ENCODE measurements at regions not wholly inside any gene's neighbourhood (a gene's known extent, or its start where the extent isn't known, plus 50 kb on each side); places are given as distances from the start of the nearest gene placed in this dataset.
"Not testable (repeated sequence)": the region's sequence is repeated elsewhere in the genome, so short reads cannot be mapped to it uniquely, and the experiment has no call there.

DNA sequence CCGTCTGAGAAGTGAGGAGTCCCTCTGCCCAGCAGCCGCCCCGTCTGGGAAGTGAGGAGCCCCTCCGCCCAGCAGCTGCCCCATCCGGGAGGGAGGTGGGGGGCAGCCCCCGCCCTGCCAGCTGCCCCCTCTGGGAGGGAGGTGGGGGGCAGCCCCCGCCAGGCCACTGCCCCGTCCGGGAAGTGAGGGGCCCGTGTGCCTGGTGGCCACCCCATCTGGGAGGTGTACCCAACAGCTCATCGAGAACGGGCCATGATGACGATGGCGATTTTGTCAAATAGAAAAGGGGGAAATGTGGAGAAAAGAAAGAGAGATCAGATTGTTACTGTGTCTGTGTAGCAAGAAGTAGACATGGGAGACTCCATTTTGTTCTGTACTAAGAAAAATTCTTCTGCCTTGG, 208.8 kb downstream of the KDM5D start:
- not testable (repeated sequence) for H3K36me3 ChIP-seq (ENCODE audit: control insufficient read depth in 1 of 2, insufficient read depth in 2 of 2, low read length in 2 of 2); H3K4me1 ChIP-seq (ENCODE audit: control insufficient read depth in 1 of 2, insufficient read depth in 2 of 2, low read length in 2 of 2); H3K4me3 ChIP-seq (ENCODE audit: low read depth in 1 of 2, low read length in 2 of 2); H3K27me3 ChIP-seq (ENCODE audit: low read depth, low read length); H3K9me3 ChIP-seq (ENCODE audit: control insufficient read depth in 1 of 2, low read length in 2 of 2); H3K27ac ChIP-seq (ENCODE audit: low read length)

- Histone ChIP-seq H3K4me1 (ENCODE audit: control insufficient read depth in 1 of 2, insufficient read depth in 2 of 2, low read length in 2 of 2) (no peaks in the 10 kb centered on the region), H3K27ac (ENCODE audit: low read length) (no peak overlapping the region), H3K4me3 (ENCODE audit: low read depth in 1 of 2, low read length in 2 of 2) (no peak overlapping the region), H3K36me3 (ENCODE audit: control insufficient read depth in 1 of 2, insufficient read depth in 2 of 2, low read length in 2 of 2) (no peaks in the 10 kb centered on the region), H3K9me3 (ENCODE audit: control insufficient read depth in 1 of 2, low read length in 2 of 2) (no peaks in the 10 kb centered on the region), H3K27me3 (ENCODE audit: low read depth, low read length) (no peaks in the 10 kb centered on the region)
Measured at GRCh38 chrY:19521976-19522375, 222.6 kb downstream of the KDM5D start.

DNA sequence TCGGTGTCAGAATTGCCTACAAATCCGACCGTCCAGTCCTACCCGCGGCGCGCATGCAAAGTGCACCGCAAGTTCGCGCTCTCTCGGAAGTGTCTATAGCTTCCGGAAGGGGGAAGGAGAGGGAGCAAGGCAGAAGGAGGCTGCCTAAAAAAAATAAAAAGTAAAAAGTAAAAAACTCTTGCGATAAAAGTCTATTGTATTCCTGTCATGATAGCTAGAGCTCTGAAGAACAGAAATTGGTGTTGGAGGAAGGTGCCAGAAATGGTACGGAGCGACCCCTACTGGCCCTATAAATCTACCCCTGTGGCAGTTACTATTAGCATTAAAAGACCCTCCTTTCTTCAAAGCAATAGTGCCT, 241.5 kb downstream of the KDM5D start:
- no peaks in the 10 kb centered on the region for H3K36me3 ChIP-seq (ENCODE audit: control insufficient read depth in 1 of 2, insufficient read depth in 2 of 2, low read length in 2 of 2)
- no peaks in the 10 kb centered on the region for H3K4me1 ChIP-seq (ENCODE audit: control insufficient read depth in 1 of 2, insufficient read depth in 2 of 2, low read length in 2 of 2)
- no peaks in the 10 kb centered on the region for H3K9me3 ChIP-seq (ENCODE audit: control insufficient read depth in 1 of 2, low read length in 2 of 2)
- no peak overlapping the region for H3K27ac ChIP-seq (ENCODE audit: low read length)
- H3K27me3 ChIP-seq (ENCODE audit: low read depth, low read length), result no peaks in the 10 kb centered on the region
- H3K4me3 ChIP-seq (ENCODE audit: low read depth in 1 of 2, low read length in 2 of 2), result peak overlapping the region; percentile 7 to 14

DNA sequence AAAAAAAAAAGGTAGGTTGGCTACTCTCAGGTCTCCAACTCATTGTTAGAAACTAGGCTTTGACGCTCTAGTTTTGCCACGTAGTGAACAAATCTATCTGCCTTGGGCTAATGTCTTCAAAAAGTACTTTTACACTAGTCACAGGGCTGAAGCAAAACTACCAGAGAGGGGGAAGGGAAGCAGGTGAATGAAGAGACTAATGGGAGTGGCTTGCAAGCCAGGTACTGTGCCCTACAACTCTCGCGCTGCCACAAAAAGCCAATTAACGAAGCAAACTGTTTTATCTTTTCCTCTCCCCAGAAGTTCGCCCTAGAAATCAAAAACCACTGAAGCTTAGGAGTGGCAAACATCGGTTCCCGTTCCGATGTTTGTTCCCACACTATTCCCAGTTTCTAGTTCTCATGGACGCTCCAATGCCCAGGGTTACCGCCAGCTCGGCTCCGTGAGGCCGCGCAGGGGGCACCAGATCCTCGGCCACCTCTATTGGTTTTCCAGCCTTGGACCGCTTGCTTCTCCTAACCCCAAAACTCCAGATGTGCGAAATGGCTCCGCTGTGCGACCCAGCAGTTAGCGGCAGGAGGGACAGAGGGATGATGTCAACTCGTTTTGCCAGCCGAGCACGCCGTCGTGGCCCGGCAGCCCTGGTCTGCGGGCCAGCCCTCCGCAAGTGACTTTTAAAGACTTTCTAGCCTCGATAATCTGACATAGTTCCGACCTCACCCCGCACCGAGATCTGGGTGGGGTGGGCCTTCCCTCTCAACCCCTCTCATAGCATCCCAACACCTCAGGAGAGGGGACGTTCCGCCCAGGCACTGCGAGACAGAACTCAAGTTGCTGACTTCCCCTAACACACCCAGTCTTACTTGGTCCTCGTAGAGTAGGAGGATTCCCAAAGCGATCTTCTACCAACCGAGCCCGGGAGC, 242.1 kb downstream of the KDM5D start:
- H3K36me3 ChIP-seq (ENCODE audit: control insufficient read depth in 1 of 2, insufficient read depth in 2 of 2, low read length in 2 of 2), result no peaks in the 10 kb centered on the region
- H3K27me3 ChIP-seq (ENCODE audit: low read depth, low read length), result no peaks in the 10 kb centered on the region
- H3K27ac ChIP-seq (ENCODE audit: low read length), result no peak overlapping the region
- no peaks in the 10 kb centered on the region for H3K4me1 ChIP-seq (ENCODE audit: control insufficient read depth in 1 of 2, insufficient read depth in 2 of 2, low read length in 2 of 2)
- H3K4me3 ChIP-seq (ENCODE audit: low read depth in 1 of 2, low read length in 2 of 2), result peak overlapping the region; percentile 7 to 14
- H3K9me3 ChIP-seq (ENCODE audit: control insufficient read depth in 1 of 2, low read length in 2 of 2), result no peaks in the 10 kb centered on the region

DNA sequence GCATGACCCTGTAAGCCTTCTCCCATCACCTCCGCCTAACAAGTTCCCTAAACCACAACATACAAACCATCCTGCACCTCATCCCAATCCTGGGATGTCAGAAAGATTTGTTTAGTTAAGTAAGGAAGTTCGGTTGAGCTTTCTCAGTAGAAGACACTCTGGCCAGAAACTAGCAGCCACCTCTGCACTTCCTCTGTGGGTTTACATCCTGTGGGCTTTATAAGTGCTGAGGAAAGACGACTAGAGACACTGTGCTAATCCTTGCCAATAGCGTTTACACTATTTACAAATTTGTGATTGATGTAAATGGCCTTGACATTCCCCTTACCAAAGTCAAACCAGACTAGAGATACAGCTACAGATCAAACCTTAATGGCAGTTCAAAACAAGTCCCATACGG, 246.0 kb downstream of the KDM5D start:
- H3K27ac ChIP-seq (ENCODE audit: low read length), result no peak overlapping the region
- H3K4me3 ChIP-seq (ENCODE audit: low read depth in 1 of 2, low read length in 2 of 2), result no peak overlapping the region
- no peaks in the 10 kb centered on the region for H3K9me3 ChIP-seq (ENCODE audit: control insufficient read depth in 1 of 2, low read length in 2 of 2)
- no peaks in the 10 kb centered on the region for H3K4me1 ChIP-seq (ENCODE audit: control insufficient read depth in 1 of 2, insufficient read depth in 2 of 2, low read length in 2 of 2)
- no peaks in the 10 kb centered on the region for H3K27me3 ChIP-seq (ENCODE audit: low read depth, low read length)
- H3K36me3 ChIP-seq (ENCODE audit: control insufficient read depth in 1 of 2, insufficient read depth in 2 of 2, low read length in 2 of 2), result no peaks in the 10 kb centered on the region

DNA sequence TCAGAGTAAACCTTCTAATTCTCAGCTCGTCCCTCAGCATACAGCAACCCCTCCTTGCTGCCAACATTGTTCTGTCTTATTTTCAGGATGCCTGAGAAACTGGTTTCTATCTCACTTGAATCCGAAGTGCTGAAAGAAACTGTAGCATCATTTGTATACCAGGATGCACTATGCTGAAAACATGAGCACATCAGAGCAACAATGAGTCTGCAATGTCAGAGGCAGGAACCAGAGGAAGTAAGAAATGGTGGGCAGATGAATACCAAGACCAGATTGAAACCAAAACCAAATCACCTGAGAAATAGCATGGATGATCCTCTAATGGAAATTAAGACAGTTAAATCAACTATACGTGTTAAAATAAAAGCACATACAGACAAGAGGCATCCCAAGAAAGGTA, 257.0 kb downstream of the KDM5D start:
- Histone ChIP-seq H3K4me3 (ENCODE audit: low read depth in 1 of 2, low read length in 2 of 2) (no peak overlapping the region), H3K27ac (ENCODE audit: low read length) (no peak overlapping the region), H3K9me3 (ENCODE audit: control insufficient read depth in 1 of 2, low read length in 2 of 2) (peaks cover 0 to 5% of the 10 kb centered on the region in 2 donors), H3K4me1 (ENCODE audit: control insufficient read depth in 1 of 2, insufficient read depth in 2 of 2, low read length in 2 of 2) (no peaks in the 10 kb centered on the region), H3K27me3 (ENCODE audit: low read depth, low read length) (no peaks in the 10 kb centered on the region), H3K36me3 (ENCODE audit: control insufficient read depth in 1 of 2, insufficient read depth in 2 of 2, low read length in 2 of 2) (no peaks in the 10 kb centered on the region)

DNA sequence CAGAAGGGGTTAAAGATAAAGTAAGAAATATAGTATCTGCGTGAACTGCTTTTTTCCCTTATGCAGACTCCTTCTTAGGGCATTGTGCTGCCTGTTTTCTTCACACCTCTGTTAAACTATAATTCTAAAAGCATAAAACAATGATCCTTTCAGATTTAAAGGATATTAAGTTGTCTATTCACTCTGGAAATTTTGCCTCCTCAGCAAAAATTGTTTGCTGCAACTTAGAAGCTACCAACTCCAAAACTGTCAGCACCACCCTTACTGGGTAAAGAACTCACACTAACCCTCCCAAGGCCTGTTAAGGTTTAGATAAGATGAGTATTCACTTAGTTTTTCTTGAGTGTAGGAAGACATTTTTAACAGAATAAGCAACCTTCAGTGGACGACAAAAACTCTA, 259.5 kb downstream of the KDM5D start:
- peaks cover 0 to 2% of the 10 kb centered on the region in 2 donors for H3K9me3 ChIP-seq (ENCODE audit: control insufficient read depth in 1 of 2, low read length in 2 of 2)
- H3K4me1 ChIP-seq (ENCODE audit: control insufficient read depth in 1 of 2, insufficient read depth in 2 of 2, low read length in 2 of 2), result no peaks in the 10 kb centered on the region
- H3K36me3 ChIP-seq (ENCODE audit: control insufficient read depth in 1 of 2, insufficient read depth in 2 of 2, low read length in 2 of 2), result no peaks in the 10 kb centered on the region
- H3K27ac ChIP-seq (ENCODE audit: low read length), result no peak overlapping the region
- no peak overlapping the region for H3K4me3 ChIP-seq (ENCODE audit: low read depth in 1 of 2, low read length in 2 of 2)
- H3K27me3 ChIP-seq (ENCODE audit: low read depth, low read length), result no peaks in the 10 kb centered on the region

DNA sequence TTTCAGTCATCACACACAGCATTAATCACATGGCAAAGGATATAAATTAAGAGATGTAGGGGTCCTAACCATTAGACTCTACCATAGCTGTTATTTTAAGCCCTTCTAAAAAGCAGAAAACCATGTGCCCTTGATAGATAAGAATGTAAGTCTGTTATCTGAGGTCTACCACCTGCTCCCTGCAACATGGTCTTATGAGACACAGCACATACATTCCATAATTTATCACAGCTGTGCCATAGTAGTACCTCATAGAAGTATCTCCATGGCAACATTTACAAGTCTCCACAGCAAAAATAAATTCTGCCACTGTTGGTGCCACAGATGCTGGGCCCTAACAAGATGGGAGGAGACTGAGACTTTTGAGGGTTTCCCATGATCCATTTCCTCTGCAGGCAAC, 265.4 kb downstream of the KDM5D start:
- H3K27ac ChIP-seq (ENCODE audit: low read length), result no peak overlapping the region
- no peak overlapping the region for H3K4me3 ChIP-seq (ENCODE audit: low read depth in 1 of 2, low read length in 2 of 2)
- H3K9me3 ChIP-seq (ENCODE audit: control insufficient read depth in 1 of 2, low read length in 2 of 2), result no peaks in the 10 kb centered on the region
- no peaks in the 10 kb centered on the region for H3K4me1 ChIP-seq (ENCODE audit: control insufficient read depth in 1 of 2, insufficient read depth in 2 of 2, low read length in 2 of 2)
- H3K36me3 ChIP-seq (ENCODE audit: control insufficient read depth in 1 of 2, insufficient read depth in 2 of 2, low read length in 2 of 2), result no peaks in the 10 kb centered on the region
- no peaks in the 10 kb centered on the region for H3K27me3 ChIP-seq (ENCODE audit: low read depth, low read length)

DNA sequence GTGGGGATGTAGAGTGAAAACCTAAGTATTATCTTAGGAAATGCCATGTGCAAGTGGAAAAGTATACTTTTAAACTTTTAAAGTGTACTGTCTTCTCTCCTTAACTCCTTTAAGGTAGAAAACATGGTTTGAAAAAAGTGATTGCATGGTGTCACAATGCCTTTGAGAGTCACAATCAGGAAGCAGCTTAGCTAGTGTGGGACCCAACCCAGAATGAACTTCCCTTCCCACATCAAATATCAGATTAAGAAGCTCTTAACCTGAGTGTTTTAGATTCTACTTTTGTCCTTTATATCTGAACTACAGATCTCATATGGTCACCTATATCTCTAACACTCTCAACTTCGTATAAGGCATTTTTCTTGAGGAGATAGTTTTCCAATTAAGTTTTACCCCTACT, 266.6 kb downstream of the KDM5D start:
- H3K4me1 ChIP-seq (ENCODE audit: control insufficient read depth in 1 of 2, insufficient read depth in 2 of 2, low read length in 2 of 2), result no peaks in the 10 kb centered on the region
- H3K9me3 ChIP-seq (ENCODE audit: control insufficient read depth in 1 of 2, low read length in 2 of 2), result no peaks in the 10 kb centered on the region
- no peaks in the 10 kb centered on the region for H3K36me3 ChIP-seq (ENCODE audit: control insufficient read depth in 1 of 2, insufficient read depth in 2 of 2, low read length in 2 of 2)
- no peak overlapping the region for H3K27ac ChIP-seq (ENCODE audit: low read length)
- H3K27me3 ChIP-seq (ENCODE audit: low read depth, low read length), result no peaks in the 10 kb centered on the region
- no peak overlapping the region for H3K4me3 ChIP-seq (ENCODE audit: low read depth in 1 of 2, low read length in 2 of 2)

DNA sequence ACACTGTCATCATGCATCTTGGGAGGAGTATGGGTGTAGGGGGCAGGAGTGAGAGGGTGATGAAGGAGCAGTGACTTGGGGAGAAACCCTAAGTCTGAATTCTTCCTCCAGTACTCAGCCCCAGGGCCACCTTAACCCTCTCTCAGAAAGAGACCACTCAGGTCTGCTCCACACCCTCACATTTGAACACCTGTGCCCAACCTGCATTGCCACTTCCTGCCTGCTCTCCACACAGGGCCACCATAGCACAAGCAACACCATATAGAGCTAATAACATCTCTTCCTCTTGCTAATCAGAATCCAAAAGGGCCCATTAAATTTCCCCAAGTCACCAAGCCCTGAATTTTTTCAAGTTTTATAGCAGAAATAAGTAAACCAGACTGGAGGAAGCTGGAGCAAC, 278.7 kb downstream of the KDM5D start:
- no peak overlapping the region for H3K27ac ChIP-seq (ENCODE audit: low read length)
- no peaks in the 10 kb centered on the region for H3K27me3 ChIP-seq (ENCODE audit: low read depth, low read length)
- H3K9me3 ChIP-seq (ENCODE audit: control insufficient read depth in 1 of 2, low read length in 2 of 2), result no peaks in the 10 kb centered on the region
- H3K4me3 ChIP-seq (ENCODE audit: low read depth in 1 of 2, low read length in 2 of 2), result no peak overlapping the region
- no peaks in the 10 kb centered on the region for H3K36me3 ChIP-seq (ENCODE audit: control insufficient read depth in 1 of 2, insufficient read depth in 2 of 2, low read length in 2 of 2)
- no peaks in the 10 kb centered on the region for H3K4me1 ChIP-seq (ENCODE audit: control insufficient read depth in 1 of 2, insufficient read depth in 2 of 2, low read length in 2 of 2)

DNA sequence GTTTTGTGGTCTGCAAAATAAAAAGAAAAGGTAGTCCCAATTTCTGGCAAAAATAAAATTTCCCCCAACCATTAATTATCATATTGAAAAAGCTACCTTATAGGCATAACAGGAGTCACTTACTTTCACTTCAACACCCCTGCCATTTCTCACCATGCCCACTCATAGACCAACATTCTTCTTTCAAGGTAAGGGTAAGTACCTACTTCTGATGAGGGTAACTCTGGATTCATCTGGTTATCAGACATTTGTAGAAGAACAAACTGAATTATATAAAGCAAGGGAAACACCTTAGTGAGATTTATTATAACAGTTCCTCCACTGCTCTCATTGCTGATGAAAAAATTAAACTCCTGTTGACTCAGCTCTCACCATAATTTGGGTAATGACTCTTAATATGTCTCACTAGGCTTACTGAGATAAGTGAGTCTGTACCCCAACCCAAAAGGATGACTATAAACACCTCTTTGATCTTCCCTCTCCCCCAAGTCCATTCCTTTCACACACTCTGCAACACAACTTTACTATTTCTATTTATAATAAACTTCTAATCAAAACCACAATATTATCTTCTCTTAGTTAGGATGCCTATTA, 287.6 kb downstream of the KDM5D start:
- no peak overlapping the region for H3K4me3 ChIP-seq (ENCODE audit: low read depth in 1 of 2, low read length in 2 of 2)
- H3K9me3 ChIP-seq (ENCODE audit: control insufficient read depth in 1 of 2, low read length in 2 of 2), result no peaks in the 10 kb centered on the region
- H3K4me1 ChIP-seq (ENCODE audit: control insufficient read depth in 1 of 2, insufficient read depth in 2 of 2, low read length in 2 of 2), result no peaks in the 10 kb centered on the region
- H3K36me3 ChIP-seq (ENCODE audit: control insufficient read depth in 1 of 2, insufficient read depth in 2 of 2, low read length in 2 of 2), result no peaks in the 10 kb centered on the region
- no peak overlapping the region for H3K27ac ChIP-seq (ENCODE audit: low read length)
- no peaks in the 10 kb centered on the region for H3K27me3 ChIP-seq (ENCODE audit: low read depth, low read length)

DNA sequence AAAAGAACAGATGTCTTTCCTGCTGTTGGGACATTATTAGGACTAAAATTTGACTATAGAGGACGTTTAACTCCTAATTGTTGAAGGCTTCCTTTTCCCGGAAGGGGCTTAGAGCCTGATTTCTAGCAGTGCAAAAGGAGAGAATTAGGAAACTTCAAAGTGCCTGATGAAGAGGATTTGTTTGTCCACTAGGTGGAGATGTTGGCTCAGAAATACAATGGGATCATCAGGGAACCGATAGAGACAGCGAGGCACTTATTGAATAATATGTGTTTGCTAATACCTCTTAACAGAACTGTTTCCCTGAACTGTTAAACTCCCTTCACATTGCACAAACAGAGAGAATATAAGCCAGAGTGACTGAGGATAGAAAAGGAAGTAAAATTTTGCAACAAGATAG, 311.5 kb downstream of the KDM5D start:
- H3K27me3 ChIP-seq (ENCODE audit: low read depth, low read length), result no peaks in the 10 kb centered on the region
- no peak overlapping the region for H3K27ac ChIP-seq (ENCODE audit: low read length)
- H3K4me3 ChIP-seq (ENCODE audit: low read depth in 1 of 2, low read length in 2 of 2), result no peak overlapping the region
- no peaks in the 10 kb centered on the region for H3K9me3 ChIP-seq (ENCODE audit: control insufficient read depth in 1 of 2, low read length in 2 of 2)
- no peaks in the 10 kb centered on the region for H3K4me1 ChIP-seq (ENCODE audit: control insufficient read depth in 1 of 2, insufficient read depth in 2 of 2, low read length in 2 of 2)
- no peaks in the 10 kb centered on the region for H3K36me3 ChIP-seq (ENCODE audit: control insufficient read depth in 1 of 2, insufficient read depth in 2 of 2, low read length in 2 of 2)
